HG03103 (cell line): ENCODE measurements at regions not wholly inside any gene's neighbourhood (a gene's known extent, or its start where the extent isn't known, plus 50 kb on each side); places are given as distances from the start of the nearest gene placed in this dataset.

ENCODE experiments used
- ATAC-seq: cut with Tn5 transposase; IDR thresholded peaks from one replicate; pipeline ENCODE4 v1.9.1; 2021; ENCODE audit warnings: low read depth; ENCODE audit not compliant: unreplicated experiment

GRCh38 chr9:108002371-108002956 is 512.9 kb upstream of the KLF4 start:
- no peak for ATAC-seq

GRCh38 chr9:108001237-108001636 is 511.7 kb upstream of the KLF4 start:
- ATAC-seq: no peak

GRCh38 chr9:107999890-108000289 is 510.3 kb upstream of the KLF4 start:
- no peak for ATAC-seq

GRCh38 chr9:107999011-107999410 is 509.4 kb upstream of the KLF4 start:
- no peak for ATAC-seq

GRCh38 chr9:107994648-107995047 is 505.1 kb upstream of the KLF4 start:
- ATAC-seq: no peak

- ATAC-seq: no peak
These were observed 502.7 kb upstream of the KLF4 start for GRCh38 chr9:107992271-107992670.

GRCh38 chr9:107991581-107991980 is 502.0 kb upstream of the KLF4 start:
- no peak for ATAC-seq

GRCh38 chr9:107989544-107989943 is 500.0 kb upstream of the KLF4 start:
- ATAC-seq: no peak

GRCh38 chr9:107989099-107989498 is 499.5 kb upstream of the KLF4 start:
- ATAC-seq: no peak

GRCh38 chr9:107984956-107985355 is 495.4 kb upstream of the KLF4 start:
- no peak for ATAC-seq

- no peak for ATAC-seq
These were observed 494.2 kb upstream of the KLF4 start for GRCh38 chr9:107983762-107984161.

- no peak for ATAC-seq
These were observed 493.6 kb upstream of the KLF4 start for GRCh38 chr9:107983181-107983603.

GRCh38 chr9:107982745-107983144 is 493.2 kb upstream of the KLF4 start:
- no peak for ATAC-seq

GRCh38 chr9:107982001-107982400 is 492.4 kb upstream of the KLF4 start:
- ATAC-seq: no peak

GRCh38 chr9:107980984-107981383 is 491.4 kb upstream of the KLF4 start:
- no peak for ATAC-seq

GRCh38 chr9:107976767-107977166 is 487.2 kb upstream of the KLF4 start:
- ATAC-seq: no peak

GRCh38 chr9:107975426-107976010 is 485.9 kb upstream of the KLF4 start:
- ATAC-seq: no peak

GRCh38 chr9:107973451-107973850 is 483.9 kb upstream of the KLF4 start:
- ATAC-seq: no peak

- ATAC-seq: no peak
These were observed 482.8 kb upstream of the KLF4 start for GRCh38 chr9:107972346-107972745.

GRCh38 chr9:107971241-107971640 is 481.7 kb upstream of the KLF4 start:
- no peak for ATAC-seq

GRCh38 chr9:107970726-107971125 is 481.2 kb upstream of the KLF4 start:
- ATAC-seq: no peak

GRCh38 chr9:107969727-107970126 is 480.2 kb upstream of the KLF4 start:
- ATAC-seq: no peak

GRCh38 chr9:107969141-107969540 is 479.6 kb upstream of the KLF4 start:
- ATAC-seq: no peak
